Fibroblast of pulmonary artery (primary cell): ENCODE measurements at regions not wholly inside any gene's neighbourhood (a gene's known extent, or its start where the extent isn't known, plus 50 kb on each side); places are given as distances from the start of the nearest gene placed in this dataset.
"Not testable (repeated sequence)": the region's sequence is repeated elsewhere in the genome, so short reads cannot be mapped to it uniquely, and the experiment has no call there.

Source experiments
- DNase-seq: peaks from one replicate; pipeline ENCODE4 v3.0.0-alpha.2; 2010; ENCODE audit warnings: low read depth
- H3K4me3 ChIP-seq: replicated peaks from 2 replicates; pipeline ENCODE4 v1.5.1; 2011; ENCODE audit warnings: low read depth, mild to moderate bottlenecking, control low read depth, low read length, moderate library complexity
- CTCF ChIP-seq: IDR thresholded peaks from 2 replicates; pipeline ENCODE4 v1.5.1; 2011; ENCODE audit warnings: mild to moderate bottlenecking, control low read depth, low read length, inconsistent platforms; ENCODE audit errors: missing control alignments

GRCh38 chr3:102909904-102910303 lies 475.1 kb downstream of the ZPLD1 start:
- no peak overlapping the region for H3K4me3 ChIP-seq
- DNase-seq, result no peak
- TF ChIP-seq CTCF, result no peak

GRCh38 chr3:102916532-102916931 lies 481.7 kb downstream of the ZPLD1 start:
- H3K4me3 ChIP-seq, result no peak overlapping the region
- DNase-seq, result no peak
- no peak for TF ChIP-seq CTCF

DNA sequence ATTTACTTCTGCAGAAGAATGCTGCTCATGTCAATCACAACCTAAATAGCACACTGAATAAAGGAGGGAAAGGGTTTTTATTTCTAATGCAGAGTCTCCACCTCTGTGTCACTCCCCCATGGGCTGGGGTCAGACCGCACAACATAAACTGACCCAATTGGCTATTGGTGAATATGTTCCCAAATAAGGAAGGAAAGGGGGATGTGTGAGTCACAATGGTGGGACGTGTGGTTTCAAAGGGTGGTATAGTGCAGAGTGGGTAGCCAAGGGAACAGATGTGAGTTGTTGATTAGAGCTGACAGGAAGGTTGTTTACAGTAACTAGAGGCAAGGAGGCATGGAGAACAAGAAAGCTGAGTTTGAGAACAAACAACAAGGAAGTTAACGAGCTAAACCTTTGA lies 491.8 kb downstream of the ZPLD1 start:
- TF ChIP-seq CTCF, result no peak
- no peak for DNase-seq
- no peak overlapping the region for H3K4me3 ChIP-seq

- DNase-seq, result no peak
- no peak for TF ChIP-seq CTCF
- no peak overlapping the region for H3K4me3 ChIP-seq
These were observed 498.6 kb downstream of the ZPLD1 start for GRCh38 chr3:102933377-102933776.

DNA sequence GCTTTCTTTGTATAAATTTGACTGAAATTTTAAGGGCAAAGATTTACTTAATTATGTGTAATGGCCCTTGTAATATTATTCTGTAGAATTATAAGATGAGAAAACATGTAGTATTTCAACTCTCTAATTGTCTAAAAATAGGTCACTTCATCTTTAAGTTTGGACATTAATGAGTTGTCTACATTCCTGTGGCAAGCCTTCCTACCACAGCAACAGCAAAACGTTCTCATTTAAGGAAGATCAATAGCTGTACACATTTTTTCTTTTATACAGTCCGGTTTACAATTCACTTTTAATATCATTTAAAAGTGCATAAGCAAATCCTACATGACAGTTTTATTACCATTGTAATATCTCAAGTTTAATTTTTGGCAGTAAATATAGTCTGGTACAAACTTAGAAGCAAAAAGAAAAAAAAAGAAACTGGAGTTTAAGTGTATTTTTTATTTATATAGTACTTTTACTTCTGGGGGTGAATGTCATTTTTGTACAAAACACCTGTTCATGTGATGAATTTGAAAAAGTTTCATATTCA lies 501.8 kb downstream of the ZPLD1 start:
- no peak for TF ChIP-seq CTCF
- H3K4me3 ChIP-seq, result no peak overlapping the region
- no peak for DNase-seq

DNA sequence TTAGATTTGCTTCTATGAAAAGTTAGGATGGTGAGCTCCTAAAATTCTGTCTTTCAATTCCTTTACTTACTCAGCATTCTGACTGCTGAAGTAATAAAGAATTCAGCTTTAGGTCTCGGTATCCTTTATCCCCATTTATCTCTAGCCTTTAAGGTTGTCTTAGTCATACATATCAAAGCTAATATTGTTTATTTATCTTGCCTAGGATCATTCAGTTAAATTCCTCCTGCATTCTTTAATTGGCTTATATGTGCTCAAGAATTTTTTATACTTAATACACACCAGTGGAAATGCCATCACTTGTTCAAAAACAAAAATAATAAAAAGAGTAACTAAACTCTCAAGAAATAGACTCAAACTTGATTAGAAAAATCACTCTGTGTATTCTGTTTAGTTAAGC lies 507.0 kb downstream of the ZPLD1 start:
- H3K4me3 ChIP-seq, result no peak overlapping the region
- no peak for TF ChIP-seq CTCF
- DNase-seq, result no peak

DNA sequence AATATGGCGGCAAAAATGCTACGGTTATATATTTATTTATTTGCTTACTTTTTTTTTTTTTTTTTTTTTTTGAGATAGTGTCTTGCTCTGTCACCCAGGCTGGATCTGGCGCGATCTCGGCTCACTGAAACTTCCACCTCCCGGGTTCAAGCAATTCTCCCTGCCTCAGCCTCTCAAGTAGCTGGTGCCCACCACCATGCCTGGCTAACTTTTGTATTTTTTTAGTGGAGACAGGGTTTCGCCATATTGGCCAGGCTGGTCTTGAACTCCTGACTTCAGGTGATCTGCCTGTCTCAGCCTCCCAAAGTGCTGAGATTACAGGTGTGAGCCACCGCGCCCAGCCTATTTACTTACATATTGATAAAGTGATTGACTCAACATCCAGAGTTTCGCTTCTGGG lies 511.6 kb downstream of the ZPLD1 start:
- H3K4me3 ChIP-seq, result not testable (repeated sequence)

DNA sequence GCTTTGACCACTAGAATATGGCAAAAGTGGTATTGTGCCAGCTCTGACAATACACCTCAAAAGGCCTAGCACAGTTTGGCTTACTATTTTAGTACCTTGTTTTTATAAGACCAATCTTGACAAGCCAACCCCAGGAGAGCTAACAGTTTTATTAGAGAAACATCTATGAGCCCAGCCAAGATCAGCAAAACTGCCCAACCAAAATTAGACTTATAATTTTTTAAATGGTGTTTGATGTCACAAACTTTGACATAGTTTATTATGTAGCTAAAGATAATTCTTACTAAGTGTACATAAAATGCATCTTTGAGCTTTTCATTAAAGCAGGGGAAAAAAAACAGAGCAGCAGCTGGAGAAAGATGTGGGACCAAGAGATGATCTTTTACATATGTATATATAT lies 537.5 kb downstream of the ZPLD1 start:
- H3K4me3 ChIP-seq, result no peak overlapping the region
- TF ChIP-seq CTCF, result no peak
- no peak for DNase-seq

More for the DNA sequence above, 511.6 kb downstream of the ZPLD1 start:
- DNase-seq, result not testable (repeated sequence)
